ENCODE measurements at regions not wholly inside any gene's neighbourhood (a gene's known extent, or its start where the extent isn't known, plus 50 kb on each side); places are given as distances from the start of the nearest gene placed in this dataset.

DNA sequence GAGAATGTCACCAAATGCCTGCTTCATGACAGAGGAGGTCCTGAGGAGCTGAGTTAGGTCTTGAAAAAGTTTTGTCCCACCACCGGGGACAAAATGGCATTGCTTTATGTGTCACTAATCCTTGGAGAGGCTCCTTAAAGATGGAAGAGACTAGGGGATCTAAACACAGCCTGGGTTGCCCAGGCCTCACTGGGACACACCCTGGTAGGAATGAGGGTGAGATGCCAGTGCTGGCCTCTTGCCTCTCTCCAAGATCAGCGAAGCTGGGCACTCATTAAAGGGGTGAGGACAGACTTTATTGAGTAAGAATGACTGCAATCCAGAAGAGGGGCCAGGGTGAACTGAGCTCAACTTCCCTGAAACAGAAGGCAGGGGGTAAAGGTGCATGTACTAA is 58.5 kb upstream of the KLF13 start:
- intact Hi-C loops (cut with DNase I), result no loop called here

GRCh38 chr15:31268911-31269784 is 57.5 kb upstream of the KLF13 start:
- peaks cover 4% of the 10 kb centered on the region for H3K4me1 ChIP-seq (replicated peaks)
- intact Hi-C loops (cut with DNase I), result no loop called here
- no peak overlapping the region for H3K27ac ChIP-seq
- H3K27me3 ChIP-seq (replicated peaks; ENCODE audit: insufficient read depth), result no peaks in the 10 kb centered on the region
- TF ChIP-seq POLR2AphosphoS5 (IDR thresholded peaks at IDR 0.05), result no peak
- TF ChIP-seq CTCF (IDR thresholded peaks at IDR 0.05), result no peak
- TF ChIP-seq POLR2A (IDR thresholded peaks at IDR 0.05), result no peak
- no peaks in the 10 kb centered on the region for H3K9me3 ChIP-seq
- no peak overlapping the region for H3K4me3 ChIP-seq
- peak; percentile 3 for DNase-seq (ENCODE audit: low spot score)
- WGBS, result 86% methylated on average over 11 of the region's 11 CpGs
- H3K36me3 ChIP-seq, result no peaks in the 10 kb centered on the region

More for the DNA sequence above, 58.5 kb upstream of the KLF13 start:
- TF ChIP-seq POLR2A (IDR thresholded peaks at IDR 0.05) (no peak), CTCF (IDR thresholded peaks at IDR 0.05) (no peak), POLR2AphosphoS5 (IDR thresholded peaks at IDR 0.05) (no peak)
- Histone ChIP-seq H3K4me1 (replicated peaks) (peaks cover 6% of the 10 kb centered on the region), H3K27ac (no peak overlapping the region), H3K27me3 (replicated peaks; ENCODE audit: insufficient read depth) (no peaks in the 10 kb centered on the region), H3K36me3 (no peaks in the 10 kb centered on the region), H3K4me3 (no peak overlapping the region), H3K9me3 (no peaks in the 10 kb centered on the region)
- 78% methylated on average over 2 of the region's 2 CpGs for WGBS
- peak; percentile 3 for DNase-seq (ENCODE audit: low spot score)

DNA sequence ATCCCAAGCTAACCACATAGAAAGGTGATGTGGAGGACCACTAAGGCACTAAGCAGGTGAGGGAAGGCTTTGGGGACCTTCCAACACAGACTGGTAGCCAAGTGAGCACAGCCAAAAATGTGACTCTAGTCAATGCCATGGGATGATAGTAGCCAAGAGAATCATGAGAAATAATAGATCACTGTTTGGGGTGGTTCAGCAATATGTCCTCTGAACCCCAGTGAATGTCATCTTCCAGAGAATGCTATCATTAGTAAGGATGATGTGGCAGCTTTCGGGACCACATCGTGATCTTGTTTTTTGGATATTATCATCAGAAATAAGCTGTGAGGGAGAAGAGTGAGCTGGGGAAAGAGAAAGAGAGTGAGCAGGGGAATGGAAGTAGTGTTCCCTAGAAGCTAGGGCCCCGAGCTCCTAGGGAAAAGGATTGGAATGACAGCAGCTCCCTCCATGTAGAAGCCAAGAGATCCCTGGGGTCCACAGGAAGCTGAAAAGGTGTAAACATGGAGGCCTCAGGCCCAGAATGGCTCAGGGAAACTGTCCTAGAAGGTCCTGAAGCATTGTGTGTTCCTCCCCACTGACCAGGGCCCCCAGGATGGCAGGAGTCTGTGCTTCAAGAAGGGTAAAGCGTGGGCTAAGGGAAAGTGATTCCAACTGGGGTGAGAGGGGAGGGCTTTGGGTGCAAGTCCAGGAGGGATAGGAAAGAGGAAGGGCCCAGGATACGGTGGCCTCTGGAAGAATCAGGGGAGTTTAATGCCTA is 56.6 kb upstream of the KLF13 start:
- H3K4me1 ChIP-seq (replicated peaks), result peaks cover 5% of the 10 kb centered on the region
- WGBS, result 93% methylated on average over 5 of the region's 5 CpGs

GRCh38 chr15:31270767-31271166 is 55.9 kb upstream of the KLF13 start:
- TF ChIP-seq POLR2A (IDR thresholded peaks at IDR 0.05) (no peak), CTCF (IDR thresholded peaks at IDR 0.05) (no peak), POLR2AphosphoS5 (IDR thresholded peaks at IDR 0.05) (no peak)
- Histone ChIP-seq H3K4me3 (no peak overlapping the region), H3K4me1 (replicated peaks) (peaks cover 6% of the 10 kb centered on the region), H3K9me3 (no peaks in the 10 kb centered on the region), H3K27ac (no peak overlapping the region), H3K36me3 (no peaks in the 10 kb centered on the region), H3K27me3 (replicated peaks; ENCODE audit: insufficient read depth) (no peaks in the 10 kb centered on the region)
- WGBS, result 89% methylated on average over 2 of the region's 2 CpGs
- DNase-seq (ENCODE audit: low spot score), result no peak
- intact Hi-C loops (cut with DNase I), result no loop called here

More for the DNA sequence above, 56.6 kb upstream of the KLF13 start:
- H3K36me3 ChIP-seq, result no peaks in the 10 kb centered on the region
- H3K9me3 ChIP-seq, result no peaks in the 10 kb centered on the region
- no peak overlapping the region for H3K4me3 ChIP-seq
- no peak overlapping the region for H3K27ac ChIP-seq
- no peak for TF ChIP-seq POLR2AphosphoS5 (IDR thresholded peaks at IDR 0.05)
- TF ChIP-seq CTCF (IDR thresholded peaks at IDR 0.05), result no peak
- TF ChIP-seq POLR2A (IDR thresholded peaks at IDR 0.05), result no peak
- no peaks in the 10 kb centered on the region for H3K27me3 ChIP-seq (replicated peaks; ENCODE audit: insufficient read depth)
- intact Hi-C loops (cut with DNase I), result no loop called here
- DNase-seq (ENCODE audit: low spot score), result peak; percentile 2

Data from prostate gland (tissue), 2 donors.